ENCODE measurements at regions not wholly inside any gene's neighbourhood (a gene's known extent, or its start where the extent isn't known, plus 50 kb on each side); places are given as distances from the start of the nearest gene placed in this dataset.

GRCh38 chr11:134483291-134483690 lies 71.2 kb upstream of the B3GAT1 start:
- CTCF ChIA-PET = interaction anchor here (1.3 kb wide), 1 partner anchor 46 kb away, joined by 3 read pairs; no protein-coding TSS in a partner anchor
- POLR2A ChIA-PET = no interaction called here
- DNase-seq (ENCODE audit: extremely low spot score) = no peak
- TF ChIP-seq, protein P1, sequence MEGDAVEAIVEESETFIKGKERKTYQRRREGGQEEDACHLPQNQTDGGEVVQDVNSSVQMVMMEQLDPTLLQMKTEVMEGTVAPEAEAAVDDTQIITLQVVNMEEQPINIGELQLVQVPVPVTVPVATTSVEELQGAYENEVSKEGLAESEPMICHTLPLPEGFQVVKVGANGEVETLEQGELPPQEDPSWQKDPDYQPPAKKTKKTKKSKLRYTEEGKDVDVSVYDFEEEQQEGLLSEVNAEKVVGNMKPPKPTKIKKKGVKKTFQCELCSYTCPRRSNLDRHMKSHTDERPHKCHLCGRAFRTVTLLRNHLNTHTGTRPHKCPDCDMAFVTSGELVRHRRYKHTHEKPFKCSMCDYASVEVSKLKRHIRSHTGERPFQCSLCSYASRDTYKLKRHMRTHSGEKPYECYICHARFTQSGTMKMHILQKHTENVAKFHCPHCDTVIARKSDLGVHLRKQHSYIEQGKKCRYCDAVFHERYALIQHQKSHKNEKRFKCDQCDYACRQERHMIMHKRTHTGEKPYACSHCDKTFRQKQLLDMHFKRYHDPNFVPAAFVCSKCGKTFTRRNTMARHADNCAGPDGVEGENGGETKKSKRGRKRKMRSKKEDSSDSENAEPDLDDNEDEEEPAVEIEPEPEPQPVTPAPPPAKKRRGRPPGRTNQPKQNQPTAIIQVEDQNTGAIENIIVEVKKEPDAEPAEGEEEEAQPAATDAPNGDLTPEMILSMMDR (IDR thresholded peaks at IDR 0.05; ENCODE audit: control extremely low read depth, extremely low read depth, low read depth, missing control alignments) = no peak

DNA sequence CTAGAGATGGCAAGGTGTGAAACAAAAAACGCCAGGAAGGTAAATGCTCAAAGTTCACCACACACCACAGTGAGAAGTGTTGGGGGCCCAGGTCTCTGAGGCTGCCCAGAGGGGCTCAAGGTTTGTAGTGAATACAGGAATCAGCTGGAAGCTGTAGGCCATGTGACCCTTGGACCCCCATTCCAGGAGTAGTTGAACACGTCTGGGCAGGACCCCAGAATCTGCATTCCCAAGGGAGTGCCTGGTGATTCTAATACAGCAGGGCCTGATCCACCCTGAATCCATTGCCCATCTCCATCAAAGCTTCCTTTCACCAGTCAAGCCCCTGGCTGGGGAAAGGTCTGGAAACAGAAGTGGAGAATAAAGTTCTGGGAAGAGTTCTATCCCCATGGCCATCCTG lies 70.8 kb upstream of the B3GAT1 start:
- ChIA-PET CTCF (interaction anchor here (1.3 kb wide), 1 partner anchor 45 kb away, joined by 3 read pairs; no protein-coding TSS in a partner anchor), POLR2A (no interaction called here)
- TF ChIP-seq, protein P1 (IDR thresholded peaks at IDR 0.05; ENCODE audit: control extremely low read depth, extremely low read depth, low read depth, missing control alignments) = no peak
- DNase-seq (ENCODE audit: extremely low spot score) = no peak

DNA sequence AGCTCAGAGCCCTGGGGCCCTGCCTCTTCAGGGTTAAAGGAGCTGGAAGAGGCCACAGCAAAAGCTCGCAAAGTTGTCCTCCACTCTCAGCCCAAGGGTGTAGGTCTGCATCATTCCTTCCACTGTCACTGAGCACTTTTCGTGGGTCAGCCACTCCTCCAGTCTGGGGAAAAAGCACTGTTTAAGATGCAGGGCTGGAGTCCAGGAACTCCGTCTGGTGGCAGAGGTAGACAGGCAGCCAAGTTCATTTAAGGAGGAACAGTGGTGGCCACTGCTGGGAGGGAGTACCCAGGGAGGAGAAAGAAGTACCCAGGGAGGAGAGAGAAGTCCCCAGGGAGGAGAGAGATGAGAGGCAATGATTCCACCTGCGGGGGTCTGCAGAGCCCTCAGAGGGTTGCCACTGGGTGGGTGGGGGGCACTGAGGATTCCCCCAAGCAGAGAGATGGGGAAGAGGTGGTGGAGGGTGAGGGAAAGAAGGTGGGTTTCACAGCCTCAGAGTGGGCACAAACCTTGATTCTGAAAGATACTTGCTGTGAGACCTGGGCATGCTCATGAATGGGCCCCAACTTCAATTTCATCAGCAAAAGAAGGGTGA lies 70.0 kb upstream of the B3GAT1 start:
- POLR2A ChIA-PET = no interaction called here
- TF ChIP-seq, protein P1 (IDR thresholded peaks at IDR 0.05; ENCODE audit: control extremely low read depth, extremely low read depth, low read depth, missing control alignments) = no peak
- CTCF ChIA-PET = interaction anchor here (0.8 to 1.3 kb wide), 2 partner anchors 44 to 84 kb away, joined by 3 read pairs; no protein-coding TSS in a partner anchor
- DNase-seq (ENCODE audit: extremely low spot score) = no peak

- TF ChIP-seq, protein P1 (IDR thresholded peaks at IDR 0.05; ENCODE audit: control extremely low read depth, extremely low read depth, low read depth, missing control alignments) = no peak
- no peak for DNase-seq (ENCODE audit: extremely low spot score)
- ChIA-PET CTCF (interaction anchor here (0.8 to 1.3 kb wide), 2 partner anchors 10 to 85 kb away, joined by 3 read pairs; no protein-coding TSS in a partner anchor), POLR2A (no interaction called here)
Observed at GRCh38 chr11:134481135-134481534, 69.1 kb upstream of the B3GAT1 start.

DNA sequence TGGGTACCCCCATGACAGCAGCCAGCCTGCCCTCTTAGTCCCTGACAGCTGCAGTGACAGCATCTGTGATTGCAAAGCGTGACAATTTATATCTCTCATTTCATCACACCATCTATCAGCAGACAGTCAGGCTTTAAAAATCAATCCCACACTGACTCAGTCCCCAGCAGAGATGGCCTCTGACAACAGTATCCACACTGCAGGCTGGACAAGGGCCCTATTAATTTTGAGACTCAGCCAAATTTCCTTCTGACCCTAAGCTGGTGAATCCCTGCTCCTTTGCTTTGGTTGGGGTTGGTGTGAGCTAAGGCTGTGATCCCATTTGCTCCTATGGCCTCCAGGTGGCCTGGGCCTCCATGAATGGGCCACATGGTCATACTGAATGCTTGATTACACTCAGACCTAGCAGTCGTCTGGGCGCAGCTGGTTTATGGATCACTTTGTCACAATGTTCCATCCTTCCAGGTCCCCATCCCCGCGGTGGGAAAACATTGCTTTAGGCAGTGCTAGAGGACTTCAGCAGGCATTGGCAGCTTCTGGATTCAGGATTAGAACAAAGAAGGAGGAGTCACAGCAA lies 68.2 kb upstream of the B3GAT1 start:
- TF ChIP-seq, protein P1 (IDR thresholded peaks at IDR 0.05; ENCODE audit: control extremely low read depth, extremely low read depth, low read depth, missing control alignments) = no peak
- DNase-seq (ENCODE audit: extremely low spot score) = no peak
- ChIA-PET CTCF (interaction anchor here (1.3 kb wide), 1 partner anchor 9 kb away, joined by 3 read pairs; no protein-coding TSS in a partner anchor), POLR2A (no interaction called here)

DNA sequence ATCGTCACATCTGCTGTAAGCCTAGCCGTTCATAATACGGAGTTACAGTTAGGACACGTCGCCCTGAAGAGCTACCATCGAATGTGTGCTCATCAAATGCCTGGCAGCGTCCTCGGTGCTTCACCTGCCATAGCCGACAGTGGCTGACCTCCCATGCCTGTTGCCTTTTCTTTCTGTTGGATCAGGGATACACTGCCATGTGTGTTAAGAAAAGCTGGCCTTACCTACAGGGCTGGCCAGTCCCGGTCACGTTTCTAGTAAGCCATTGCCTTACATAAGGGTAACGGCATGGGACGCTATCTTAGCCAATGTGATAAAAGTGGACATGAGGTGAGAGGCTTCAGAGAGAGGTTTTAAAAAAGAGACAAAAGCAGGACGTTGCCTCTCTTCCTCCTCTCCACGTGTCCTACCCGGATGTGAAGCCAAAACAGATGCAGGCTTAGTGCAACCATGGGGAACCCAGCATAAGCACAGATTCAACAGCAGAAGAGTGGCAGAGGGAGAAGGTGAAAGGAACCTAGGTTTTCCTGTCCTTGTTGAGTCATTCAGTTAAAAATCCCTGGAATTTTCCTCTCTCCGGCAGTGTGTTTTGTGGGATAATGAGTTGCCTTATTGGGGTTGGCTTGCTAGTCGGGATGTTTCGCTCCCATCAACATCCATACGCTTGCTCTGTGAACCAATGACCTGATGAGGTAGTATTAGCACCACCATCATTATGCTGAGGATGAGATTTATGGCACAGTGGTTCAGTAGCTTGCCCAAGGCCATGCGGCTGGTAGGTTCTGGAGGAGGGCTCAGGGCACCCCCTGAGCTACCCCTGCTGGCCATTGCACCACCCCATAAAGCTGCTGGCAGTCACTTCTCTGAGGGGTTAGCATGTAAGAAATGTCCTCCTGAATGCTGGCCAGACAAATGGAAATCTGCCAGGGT lies 67.4 kb upstream of the B3GAT1 start:
- POLR2A ChIA-PET = no interaction called here
- DNase-seq (ENCODE audit: extremely low spot score) = no peak
- CTCF ChIA-PET = interaction anchor here (1.0 to 1.3 kb wide), 2 partner anchors 9 to 16 kb away, joined by 3 read pairs; no protein-coding TSS in a partner anchor
- TF ChIP-seq, protein P1 (IDR thresholded peaks at IDR 0.05; ENCODE audit: control extremely low read depth, extremely low read depth, low read depth, missing control alignments) = no peak

All from GM10248 (cell line).